Neural cell (in vitro differentiated cells): ENCODE measurements at regions not wholly inside any gene's neighbourhood (a gene's known extent, or its start where the extent isn't known, plus 50 kb on each side); places are given as distances from the start of the nearest gene placed in this dataset.

Experiments used
- CTCF ChIP-seq: fragments of 450-650 bp; IDR thresholded peaks from 2 replicates; pipeline ENCODE4 v1.5.1; 2014; ENCODE audit warnings: antibody characterized with exemption, mild to moderate bottlenecking, moderate library complexity; ENCODE audit not compliant: poor library complexity, severe bottlenecking
- EP300 ChIP-seq: fragments of 450-650 bp; conservative IDR thresholded peaks from 2 replicates; pipeline ENCODE4 v1.6.1; 2014; ENCODE audit warnings: antibody characterized with exemption, mild to moderate bottlenecking, moderate library complexity; ENCODE audit not compliant: poor library complexity, severe bottlenecking
- EZH2 ChIP-seq: fragments of 200-600, 300-800 bp; shearing (Covaris generic), sonication (generic); IDR thresholded peaks from 2 replicates; pipeline ENCODE4 v1.6.1; 2014; ENCODE audit warnings: antibody characterized with exemption, low read length, borderline replicate concordance, mild to moderate bottlenecking; ENCODE audit not compliant: insufficient read depth, poor library complexity, severe bottlenecking
- POLR2AphosphoS5 ChIP-seq: IDR thresholded peaks from 2 replicates; pipeline ENCODE4 v1.6.1; 2012
- RAD21 ChIP-seq: fragments of 450-650 bp; conservative IDR thresholded peaks from 2 replicates; pipeline ENCODE4 v1.6.1; 2014; ENCODE audit warnings: antibody characterized with exemption, mild to moderate bottlenecking, moderate library complexity

- no peak for TF ChIP-seq CTCF
- no peak for TF ChIP-seq RAD21
- no peak for TF ChIP-seq EP300
- no peak for TF ChIP-seq POLR2AphosphoS5
- no peak for TF ChIP-seq EZH2
These were observed 511.4 kb downstream of the KCNJ3 start for GRCh38 chr2:155209696-155210450.
